ENCODE measurements at regions not wholly inside any gene's neighbourhood (a gene's known extent, or its start where the extent isn't known, plus 50 kb on each side); places are given as distances from the start of the nearest gene placed in this dataset.

GRCh38 chr18:22005191-22005841, 164.1 kb upstream of the GATA6 start:
- TF ChIP-seq POLR2A (IDR thresholded peaks at IDR 0.05) = no peak
- TF ChIP-seq EP300 (IDR thresholded peaks at IDR 0.05) = no peak
